ENCODE measurements at regions not wholly inside any gene's neighbourhood (a gene's known extent, or its start where the extent isn't known, plus 50 kb on each side); places are given as distances from the start of the nearest gene placed in this dataset.

DNA sequence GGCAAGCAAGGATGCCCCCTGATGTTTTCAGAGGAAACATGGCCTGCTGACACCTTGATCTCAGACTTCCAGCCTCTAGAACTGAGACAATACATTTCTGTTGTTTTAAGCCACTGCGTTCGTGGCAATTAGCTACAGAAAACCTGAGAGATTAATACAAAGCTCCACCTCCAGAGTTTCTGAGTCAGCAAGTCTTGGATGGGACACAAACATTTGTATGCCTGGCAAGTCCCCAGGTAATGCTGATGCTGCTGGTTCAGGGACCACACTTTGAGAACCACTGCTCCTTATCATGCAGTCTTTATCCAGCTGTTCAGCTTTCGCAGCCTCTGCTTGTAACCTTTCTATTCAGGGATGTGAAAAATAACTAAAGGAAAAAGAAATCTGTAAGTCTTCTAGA is 565.7 kb upstream of the PLXNA2 start:
- H3K4me3 ChIP-seq = no peak overlapping the region
- peaks cover 0 to 4% (median 0%) of the 10 kb centered on the region in 4 donors for H3K9me3 ChIP-seq
- H3K27ac ChIP-seq = no peak overlapping the region
- no peaks in the 10 kb centered on the region for H3K27me3 ChIP-seq
- no peak for DNase-seq
- no peak for TF ChIP-seq EP300 (IDR thresholded peaks at IDR 0.05)
- TF ChIP-seq, protein P1, sequence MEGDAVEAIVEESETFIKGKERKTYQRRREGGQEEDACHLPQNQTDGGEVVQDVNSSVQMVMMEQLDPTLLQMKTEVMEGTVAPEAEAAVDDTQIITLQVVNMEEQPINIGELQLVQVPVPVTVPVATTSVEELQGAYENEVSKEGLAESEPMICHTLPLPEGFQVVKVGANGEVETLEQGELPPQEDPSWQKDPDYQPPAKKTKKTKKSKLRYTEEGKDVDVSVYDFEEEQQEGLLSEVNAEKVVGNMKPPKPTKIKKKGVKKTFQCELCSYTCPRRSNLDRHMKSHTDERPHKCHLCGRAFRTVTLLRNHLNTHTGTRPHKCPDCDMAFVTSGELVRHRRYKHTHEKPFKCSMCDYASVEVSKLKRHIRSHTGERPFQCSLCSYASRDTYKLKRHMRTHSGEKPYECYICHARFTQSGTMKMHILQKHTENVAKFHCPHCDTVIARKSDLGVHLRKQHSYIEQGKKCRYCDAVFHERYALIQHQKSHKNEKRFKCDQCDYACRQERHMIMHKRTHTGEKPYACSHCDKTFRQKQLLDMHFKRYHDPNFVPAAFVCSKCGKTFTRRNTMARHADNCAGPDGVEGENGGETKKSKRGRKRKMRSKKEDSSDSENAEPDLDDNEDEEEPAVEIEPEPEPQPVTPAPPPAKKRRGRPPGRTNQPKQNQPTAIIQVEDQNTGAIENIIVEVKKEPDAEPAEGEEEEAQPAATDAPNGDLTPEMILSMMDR (IDR thresholded peaks at IDR 0.05) = no peak
- no peak for TF ChIP-seq POLR2AphosphoS5 (IDR thresholded peaks at IDR 0.05)
- no peak for TF ChIP-seq POLR2A (IDR thresholded peaks at IDR 0.05)
- intact Hi-C loops (cut with DNase I) = no loop called here
- H3K4me1 ChIP-seq = no peaks in the 10 kb centered on the region
- no peaks in the 10 kb centered on the region for H3K36me3 ChIP-seq
- WGBS, 2 donors = 72 to 87% methylated on average over 3 of the region's 3 CpGs

DNA sequence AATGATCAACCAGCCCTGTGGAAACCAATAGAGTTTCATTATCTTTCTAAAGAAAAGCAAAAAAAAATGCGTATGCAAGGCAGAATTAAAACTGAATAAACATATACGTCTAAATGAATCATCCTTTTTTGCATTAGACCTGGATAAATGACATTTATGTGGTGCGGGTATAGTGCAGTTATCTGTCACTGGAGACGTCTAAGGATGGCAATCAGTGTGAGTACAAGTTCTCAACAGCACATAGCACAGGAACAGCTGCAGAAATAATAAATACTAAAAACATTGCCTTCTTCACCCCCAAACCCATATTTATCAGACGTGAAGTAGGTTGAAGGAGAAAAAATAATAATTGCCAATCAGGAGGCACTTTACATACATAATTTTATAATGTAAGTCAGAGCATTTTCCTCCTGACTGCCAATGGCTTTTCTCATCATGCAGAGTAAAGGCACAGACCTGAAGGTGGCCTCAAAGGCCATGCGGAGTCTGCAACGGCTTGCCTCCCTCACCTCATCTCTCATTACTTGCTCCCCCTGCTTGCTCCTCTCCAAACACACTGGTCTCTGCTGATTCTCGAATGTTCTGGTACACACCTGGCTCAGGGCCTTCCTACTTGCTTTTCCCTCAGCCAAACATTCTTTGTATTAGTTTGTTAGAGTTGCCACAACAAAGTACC is 574.7 kb upstream of the PLXNA2 start:
- TF ChIP-seq POLR2AphosphoS5 (IDR thresholded peaks at IDR 0.05) = no peak
- no peak for TF ChIP-seq POLR2A (IDR thresholded peaks at IDR 0.05)
- TF ChIP-seq, protein P1 (IDR thresholded peaks at IDR 0.05) = no peak
- no peak for TF ChIP-seq EP300 (IDR thresholded peaks at IDR 0.05)
- 82 to 87% methylated on average over 8 of the region's 8 CpGs for WGBS, 2 donors
- H3K4me3 ChIP-seq = no peak overlapping the region
- H3K36me3 ChIP-seq = no peaks in the 10 kb centered on the region
- no peak overlapping the region for H3K27ac ChIP-seq
- DNase-seq = no peak
- H3K9me3 ChIP-seq = no peaks in the 10 kb centered on the region
- H3K4me1 ChIP-seq = no peaks in the 10 kb centered on the region
- H3K27me3 ChIP-seq = no peaks in the 10 kb centered on the region
- intact Hi-C loops (cut with DNase I) = no loop called here

DNA sequence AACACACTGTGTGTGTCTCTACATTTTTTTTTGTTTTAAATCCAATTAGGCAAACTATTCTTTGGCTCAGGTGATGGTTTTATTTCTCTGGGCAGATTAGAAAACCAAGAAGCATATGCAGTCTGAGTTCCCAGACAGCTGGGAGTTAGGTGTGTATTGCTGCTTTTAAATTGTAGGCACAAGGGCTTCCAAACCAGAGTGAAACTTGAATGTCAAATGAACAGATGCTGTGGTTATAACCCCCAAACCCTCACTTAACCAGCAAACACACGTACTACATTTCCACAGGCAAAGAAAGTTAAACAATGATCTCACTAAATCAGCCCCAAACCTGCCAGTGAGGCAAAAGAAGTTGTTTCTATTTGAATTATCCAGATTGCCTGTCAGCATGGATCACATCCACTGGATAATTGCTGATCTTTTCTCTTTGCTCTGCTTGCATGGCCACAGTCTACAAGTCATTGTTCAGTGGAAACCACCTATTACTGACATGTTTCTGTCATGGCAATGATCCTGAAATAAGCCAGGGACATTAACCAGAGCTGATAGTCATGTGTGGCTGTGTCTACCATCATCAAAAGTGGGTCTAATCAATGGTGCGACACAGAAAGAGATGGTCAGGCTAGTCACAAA is 576.5 kb upstream of the PLXNA2 start:
- intact Hi-C loops (cut with DNase I) = no loop called here
- TF ChIP-seq POLR2AphosphoS5 (IDR thresholded peaks at IDR 0.05) (no peak), EP300 (IDR thresholded peaks at IDR 0.05) (no peak), POLR2A (IDR thresholded peaks at IDR 0.05) (no peak)
- TF ChIP-seq, protein P1 (IDR thresholded peaks at IDR 0.05) = no peak
- H3K27me3 ChIP-seq = no peaks in the 10 kb centered on the region
- H3K36me3 ChIP-seq = no peaks in the 10 kb centered on the region
- no peak overlapping the region for H3K27ac ChIP-seq
- H3K9me3 ChIP-seq = no peaks in the 10 kb centered on the region
- H3K4me3 ChIP-seq = no peak overlapping the region
- H3K4me1 ChIP-seq = no peaks in the 10 kb centered on the region
- no peak for DNase-seq
- 47 to 49% methylated on average over 2 of the region's 2 CpGs for WGBS, 2 donors

DNA sequence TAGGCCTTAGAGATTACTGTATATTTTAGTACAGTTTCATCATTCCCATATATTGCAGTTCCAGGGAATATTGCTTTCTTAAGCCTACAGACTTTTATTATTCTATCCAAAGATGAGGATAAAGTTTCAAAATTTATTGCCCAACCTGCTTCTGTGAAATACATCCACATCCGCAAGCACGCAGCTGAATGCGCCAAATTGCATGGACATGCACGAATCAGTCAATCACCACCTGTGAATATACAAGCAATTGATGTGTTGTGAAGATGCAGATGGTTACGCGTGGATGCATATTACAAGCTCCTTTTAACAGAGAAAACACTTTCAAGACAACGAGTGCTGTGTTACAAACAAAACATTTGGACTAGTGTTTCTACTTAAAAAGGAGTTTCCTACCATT is 577.8 kb upstream of the PLXNA2 start:
- H3K9me3 ChIP-seq = no peaks in the 10 kb centered on the region
- TF ChIP-seq POLR2A (IDR thresholded peaks at IDR 0.05) (no peak), POLR2AphosphoS5 (IDR thresholded peaks at IDR 0.05) (no peak), EP300 (IDR thresholded peaks at IDR 0.05) (no peak)
- TF ChIP-seq, protein P1 (IDR thresholded peaks at IDR 0.05) = no peak
- intact Hi-C loops (cut with DNase I) = no loop called here
- no peak for DNase-seq
- WGBS, 2 donors = 91 to 92% methylated on average over 7 of the region's 7 CpGs
- H3K4me3 ChIP-seq = no peak overlapping the region
- no peaks in the 10 kb centered on the region for H3K27me3 ChIP-seq
- no peak overlapping the region for H3K27ac ChIP-seq
- H3K36me3 ChIP-seq = no peaks in the 10 kb centered on the region
- H3K4me1 ChIP-seq = no peaks in the 10 kb centered on the region

Measured in sigmoid colon (tissue), 6 donors.